22Rv1 (cell line): ENCODE measurements at regions not wholly inside any gene's neighbourhood (a gene's known extent, or its start where the extent isn't known, plus 50 kb on each side); places are given as distances from the start of the nearest gene placed in this dataset.

Source experiments
- H3K27ac ChIP-seq: fragments of 450-650 bp; 2 replicates; pipeline ENCODE4 v1.5.1; 2017
- CTCF ChIP-seq: fragments of 450-650 bp; IDR thresholded peaks from 2 replicates; pipeline ENCODE4 v1.5.1; 2017; ENCODE audit warnings: mild to moderate bottlenecking
- ZFX ChIP-seq: fragments of 450-650 bp; IDR thresholded peaks from 2 replicates; pipeline ENCODE4 v1.6.1; 2017; ENCODE audit warnings: antibody characterized with exemption, borderline replicate concordance

- no peak overlapping the region for H3K27ac ChIP-seq
- TF ChIP-seq CTCF = no peak
- no peak for TF ChIP-seq ZFX
Measured at GRCh38 chr4:153034681-153035080, 98.6 kb downstream of the FHDC1 start.

- H3K27ac ChIP-seq = no peak overlapping the region
- TF ChIP-seq CTCF = no peak
- TF ChIP-seq ZFX = no peak
Measured at GRCh38 chr4:153036931-153037482, 100.9 kb downstream of the FHDC1 start.

- H3K27ac ChIP-seq = no peak overlapping the region
Measured at GRCh38 chr4:153038623-153039311, 102.6 kb downstream of the FHDC1 start.

GRCh38 chr4:153039542-153040185 lies 103.5 kb downstream of the FHDC1 start:
- no peak for TF ChIP-seq ZFX
- TF ChIP-seq CTCF = no peak
- H3K27ac ChIP-seq = no peak overlapping the region

More at GRCh38 chr4:153038623-153039311, 102.6 kb downstream of the FHDC1 start:
- TF ChIP-seq CTCF (no peak), ZFX (no peak)

GRCh38 chr4:153040677-153041076 lies 104.6 kb downstream of the FHDC1 start:
- TF ChIP-seq ZFX (no peak), CTCF (no peak)

GRCh38 chr4:153044036-153044435 lies 107.9 kb downstream of the FHDC1 start:
- no peak for TF ChIP-seq ZFX
- no peak for TF ChIP-seq CTCF
- H3K27ac ChIP-seq = no peak overlapping the region

More at GRCh38 chr4:153040677-153041076, 104.6 kb downstream of the FHDC1 start:
- no peak overlapping the region for H3K27ac ChIP-seq
